ENCODE measurements at regions not wholly inside any gene's neighbourhood (a gene's known extent, or its start where the extent isn't known, plus 50 kb on each side); places are given as distances from the start of the nearest gene placed in this dataset.
"Not testable (repeated sequence)": the region's sequence is repeated elsewhere in the genome, so short reads cannot be mapped to it uniquely, and the experiment has no call there.

- no peak for TF ChIP-seq CTCF (conservative IDR thresholded peaks at IDR 0.05)
- TF ChIP-seq ZFX (IDR thresholded peaks at IDR 0.05): no peak
- H3K27ac ChIP-seq: no peak overlapping the region
Observed at GRCh38 chr6:84835340-84835739, 70.9 kb upstream of the TBX18 start.

- H3K27ac ChIP-seq: not testable (repeated sequence)
Observed at GRCh38 chr6:84831924-84832323, 67.5 kb upstream of the TBX18 start.

- no peak overlapping the region for H3K27ac ChIP-seq
- TF ChIP-seq ZFX (IDR thresholded peaks at IDR 0.05): no peak
- TF ChIP-seq CTCF (conservative IDR thresholded peaks at IDR 0.05): no peak
Observed at GRCh38 chr6:84825461-84825860, 61.1 kb upstream of the TBX18 start.

- H3K27ac ChIP-seq: not testable (repeated sequence)
Observed at GRCh38 chr6:84821314-84821713, 56.9 kb upstream of the TBX18 start.

- no peak overlapping the region for H3K27ac ChIP-seq
- TF ChIP-seq ZFX (IDR thresholded peaks at IDR 0.05) (no peak), CTCF (conservative IDR thresholded peaks at IDR 0.05) (no peak)
Observed at GRCh38 chr6:84816741-84817140, 52.3 kb upstream of the TBX18 start.

GRCh38 chr6:84815896-84816735 is 51.7 kb upstream of the TBX18 start:
- no peak overlapping the region for H3K27ac ChIP-seq
- TF ChIP-seq CTCF (conservative IDR thresholded peaks at IDR 0.05): no peak
- TF ChIP-seq ZFX (IDR thresholded peaks at IDR 0.05): no peak

All from C4-2B (cell line).